GM23338 (cell line): ENCODE measurements at regions not wholly inside any gene's neighbourhood (a gene's known extent, or its start where the extent isn't known, plus 50 kb on each side); places are given as distances from the start of the nearest gene placed in this dataset.
A peak's percentile ranks its signal among the peaks of the same experiment; 100 is the strongest.

Experiments used
- ATAC-seq: fragments of 200-7000 bp; cut with Tn5 transposase; 3 replicates; pipeline ENCODE4 v1.9.1; 2020
- DNase-seq: peaks from one replicate; pipeline ENCODE4 v3.0.0-alpha.2; 2015; ENCODE audit warnings: low spot score
- H2AFZ ChIP-seq: fragments of 200-600 bp; sonication (generic); 2 replicates; pipeline ENCODE4 v1.8.0; 2016; ENCODE audit warnings: antibody characterized with exemption, mild to moderate bottlenecking, moderate library complexity
- H3F3A ChIP-seq: fragments of 200-600 bp; sonication (generic); replicated peaks from 2 replicates; pipeline ENCODE4 v1.8.0; 2017; ENCODE audit warnings: antibody characterized with exemption, mixed run types, low read depth
- H3K27ac ChIP-seq: fragments of 200-600 bp; sonication (generic); 2 replicates; pipeline ENCODE4 v1.6.1; 2016; ENCODE audit warnings: low read depth
- H3K27me3 ChIP-seq: fragments of 200-600 bp; sonication (generic); 2 replicates; pipeline ENCODE4 v1.8.0; 2016; ENCODE audit warnings: mild to moderate bottlenecking, mixed run types, moderate library complexity; ENCODE audit not compliant: insufficient read depth
- H3K36me3 ChIP-seq: fragments of 200-600 bp; sonication (generic); 2 replicates; pipeline ENCODE4 v1.8.0; 2016; ENCODE audit warnings: mild to moderate bottlenecking; ENCODE audit not compliant: insufficient read depth
- H3K4me1 ChIP-seq: fragments of 200-600 bp; sonication (generic); 2 replicates; pipeline ENCODE4 v1.8.0; 2016; ENCODE audit warnings: mild to moderate bottlenecking, moderate library complexity; ENCODE audit not compliant: insufficient read depth
- H3K4me2 ChIP-seq: fragments of 200-600 bp; sonication (generic); 2 replicates; pipeline ENCODE4 v1.7.1; 2017; ENCODE audit warnings: mixed run types
- H3K4me3 ChIP-seq: fragments of 200-600 bp; sonication (generic); 2 replicates; pipeline ENCODE4 v1.6.1; 2016; ENCODE audit warnings: mixed run types
- H3K79me2 ChIP-seq: fragments of 200-600 bp; sonication (generic); replicated peaks from 2 replicates; pipeline ENCODE4 v1.8.0; 2017; ENCODE audit warnings: mild to moderate bottlenecking; ENCODE audit not compliant: insufficient read depth
- H3K9me2 ChIP-seq: fragments of 200-600 bp; sonication (generic); 2 replicates; pipeline ENCODE4 v1.8.0; 2017; ENCODE audit not compliant: insufficient read depth
- H4K20me1 ChIP-seq: fragments of 200-600 bp; sonication (generic); replicated peaks from 2 replicates; pipeline ENCODE4 v1.8.0; 2017; ENCODE audit warnings: mild to moderate bottlenecking; ENCODE audit not compliant: insufficient read depth
- H3K27ac Mint-ChIP-seq: 2 replicates; pipeline ENCODE4 v1.8.0; 2020; ENCODE audit warnings: inconsistent platforms, mild to moderate bottlenecking, moderate library complexity, mixed read lengths
- H3K27me3 Mint-ChIP-seq: 3 replicates; pipeline ENCODE4 v1.8.0; 2022; ENCODE audit warnings: low read depth, mild to moderate bottlenecking, moderate library complexity, mixed read lengths, inconsistent platforms; ENCODE audit not compliant: insufficient read depth, poor library complexity
- H3K36me3 Mint-ChIP-seq: 3 replicates; pipeline ENCODE4 v1.8.0; 2021; ENCODE audit warnings: low read depth, mild to moderate bottlenecking, inconsistent platforms, moderate library complexity, mixed read lengths
- H3K4me1 Mint-ChIP-seq: 3 replicates; pipeline ENCODE4 v1.8.0; 2020; ENCODE audit warnings: mild to moderate bottlenecking, inconsistent platforms, mixed read lengths
- H3K4me3 Mint-ChIP-seq: 3 replicates; pipeline ENCODE4 v1.8.0; 2021; ENCODE audit warnings: moderate library complexity, mild to moderate bottlenecking, inconsistent platforms, mixed read lengths
- H3K9me3 Mint-ChIP-seq: 3 replicates; pipeline ENCODE4 v1.8.0; 2020; ENCODE audit warnings: moderate library complexity, mild to moderate bottlenecking, inconsistent platforms, mixed read lengths
- CREB1 ChIP-seq: fragments of 250-450 bp; sonication (Bioruptor Pico); IDR thresholded peaks from 2 replicates; pipeline ENCODE4 v1.5.0; 2020; ENCODE audit warnings: low read depth, mild to moderate bottlenecking, moderate library complexity
- EZH2 ChIP-seq: fragments of 200-600 bp; sonication (generic); IDR thresholded peaks from one replicate; pipeline ENCODE4 v1.8.0; 2017; ENCODE audit warnings: antibody characterized with exemption, mild to moderate bottlenecking, low read depth; ENCODE audit not compliant: unreplicated experiment
- EZH2phosphoT487 ChIP-seq: fragments of 200-600 bp; sonication (generic); IDR thresholded peaks from one replicate; pipeline ENCODE4 v1.8.1; 2018; ENCODE audit warnings: antibody characterized with exemption; ENCODE audit not compliant: unreplicated experiment
- JUNB ChIP-seq: IDR thresholded peaks from one replicate; pipeline ENCODE4 v1.6.1; 2016; ENCODE audit warnings: antibody characterized with exemption; ENCODE audit not compliant: unreplicated experiment
- NANOG ChIP-seq: IDR thresholded peaks from 2 replicates; pipeline ENCODE4 v1.6.1; 2016; ENCODE audit warnings: antibody characterized with exemption, borderline replicate concordance
- POLR2AphosphoS5 ChIP-seq: IDR thresholded peaks from 2 replicates; pipeline ENCODE4 v1.6.1; 2016; ENCODE audit warnings: antibody characterized with exemption, low read depth
- STAT1 ChIP-seq: IDR thresholded peaks from one replicate; pipeline ENCODE4 v1.6.1; 2016; ENCODE audit warnings: antibody characterized with exemption; ENCODE audit not compliant: unreplicated experiment
- ZNF114 ChIP-seq: fragments of 250-450 bp; sonication (Bioruptor Pico); IDR thresholded peaks from 2 replicates; pipeline ENCODE4 v1.5.0; 2020; ENCODE audit warnings: mild to moderate bottlenecking, moderate library complexity
- ZNF331 ChIP-seq: fragments of 250-450 bp; sonication (Bioruptor Pico); IDR thresholded peaks from 2 replicates; pipeline ENCODE4 v1.5.0; 2020; ENCODE audit warnings: low read depth, mild to moderate bottlenecking, moderate library complexity
- TF ChIP-seq, protein P1 (sequence below): fragments of 250-450 bp; sonication (Bioruptor Pico); IDR thresholded peaks from 2 replicates; pipeline ENCODE4 v1.5.0; 2020; ENCODE audit warnings: mild to moderate bottlenecking, moderate library complexity
- TF ChIP-seq, protein P2 (sequence below), 2 experiments: fragments of 200-600 bp in 1 of 2; sonication (generic) in 1 of 2; conservative IDR thresholded peaks; 2 replicates each; pipeline versions ENCODE4 v1.5.1 to v1.6.1; 2016 to 2017; ENCODE audit warnings: antibody characterized with exemption in 2 of 2, low read depth in 2 of 2, mild to moderate bottlenecking in 2 of 2, moderate library complexity in 1 of 2
- TF ChIP-seq, protein P3 (sequence below): IDR thresholded peaks from 2 replicates; pipeline ENCODE4 v1.6.1; 2016; ENCODE audit warnings: antibody characterized with exemption
- TF ChIP-seq, protein P4 (sequence below): IDR thresholded peaks from one replicate; pipeline ENCODE4 v1.6.1; 2018; ENCODE audit warnings: antibody characterized with exemption; ENCODE audit not compliant: unreplicated experiment

DNA sequence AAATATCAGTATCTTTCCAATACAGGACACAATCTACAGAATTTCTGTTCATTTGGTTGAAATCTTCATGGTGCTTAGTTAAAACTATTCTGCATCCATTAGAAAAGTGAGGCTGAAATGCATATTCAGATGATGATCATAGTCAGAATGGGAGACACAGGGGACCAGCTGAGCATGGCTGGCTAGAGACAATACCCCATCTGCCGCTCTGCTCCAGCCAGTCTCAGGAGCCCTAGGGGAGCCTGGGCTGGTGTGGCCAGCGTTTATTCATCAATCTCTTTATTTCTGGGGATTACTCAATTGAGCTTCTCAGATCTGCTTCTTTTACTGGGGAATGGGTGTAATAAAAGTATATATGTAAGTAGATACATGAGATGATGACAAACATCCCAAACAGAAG, 470.9 kb upstream of the CDIN1 start:
- no peaks in the 10 kb centered on the region for H4K20me1 ChIP-seq
- H3K79me2 ChIP-seq = no peaks in the 10 kb centered on the region
- Mint-ChIP-seq H3K27ac (no peak overlapping the region), H3K4me1 (peaks cover 9% of the 10 kb centered on the region; the same call in 2 of the 3 replicates), H3K27me3 (no peaks in the 10 kb centered on the region), H3K4me3 (no peak overlapping the region), H3K9me3 (no peaks in the 10 kb centered on the region), H3K36me3 (no peaks in the 10 kb centered on the region)
- no peak overlapping the region for H2AFZ ChIP-seq
- TF ChIP-seq, protein P1, sequence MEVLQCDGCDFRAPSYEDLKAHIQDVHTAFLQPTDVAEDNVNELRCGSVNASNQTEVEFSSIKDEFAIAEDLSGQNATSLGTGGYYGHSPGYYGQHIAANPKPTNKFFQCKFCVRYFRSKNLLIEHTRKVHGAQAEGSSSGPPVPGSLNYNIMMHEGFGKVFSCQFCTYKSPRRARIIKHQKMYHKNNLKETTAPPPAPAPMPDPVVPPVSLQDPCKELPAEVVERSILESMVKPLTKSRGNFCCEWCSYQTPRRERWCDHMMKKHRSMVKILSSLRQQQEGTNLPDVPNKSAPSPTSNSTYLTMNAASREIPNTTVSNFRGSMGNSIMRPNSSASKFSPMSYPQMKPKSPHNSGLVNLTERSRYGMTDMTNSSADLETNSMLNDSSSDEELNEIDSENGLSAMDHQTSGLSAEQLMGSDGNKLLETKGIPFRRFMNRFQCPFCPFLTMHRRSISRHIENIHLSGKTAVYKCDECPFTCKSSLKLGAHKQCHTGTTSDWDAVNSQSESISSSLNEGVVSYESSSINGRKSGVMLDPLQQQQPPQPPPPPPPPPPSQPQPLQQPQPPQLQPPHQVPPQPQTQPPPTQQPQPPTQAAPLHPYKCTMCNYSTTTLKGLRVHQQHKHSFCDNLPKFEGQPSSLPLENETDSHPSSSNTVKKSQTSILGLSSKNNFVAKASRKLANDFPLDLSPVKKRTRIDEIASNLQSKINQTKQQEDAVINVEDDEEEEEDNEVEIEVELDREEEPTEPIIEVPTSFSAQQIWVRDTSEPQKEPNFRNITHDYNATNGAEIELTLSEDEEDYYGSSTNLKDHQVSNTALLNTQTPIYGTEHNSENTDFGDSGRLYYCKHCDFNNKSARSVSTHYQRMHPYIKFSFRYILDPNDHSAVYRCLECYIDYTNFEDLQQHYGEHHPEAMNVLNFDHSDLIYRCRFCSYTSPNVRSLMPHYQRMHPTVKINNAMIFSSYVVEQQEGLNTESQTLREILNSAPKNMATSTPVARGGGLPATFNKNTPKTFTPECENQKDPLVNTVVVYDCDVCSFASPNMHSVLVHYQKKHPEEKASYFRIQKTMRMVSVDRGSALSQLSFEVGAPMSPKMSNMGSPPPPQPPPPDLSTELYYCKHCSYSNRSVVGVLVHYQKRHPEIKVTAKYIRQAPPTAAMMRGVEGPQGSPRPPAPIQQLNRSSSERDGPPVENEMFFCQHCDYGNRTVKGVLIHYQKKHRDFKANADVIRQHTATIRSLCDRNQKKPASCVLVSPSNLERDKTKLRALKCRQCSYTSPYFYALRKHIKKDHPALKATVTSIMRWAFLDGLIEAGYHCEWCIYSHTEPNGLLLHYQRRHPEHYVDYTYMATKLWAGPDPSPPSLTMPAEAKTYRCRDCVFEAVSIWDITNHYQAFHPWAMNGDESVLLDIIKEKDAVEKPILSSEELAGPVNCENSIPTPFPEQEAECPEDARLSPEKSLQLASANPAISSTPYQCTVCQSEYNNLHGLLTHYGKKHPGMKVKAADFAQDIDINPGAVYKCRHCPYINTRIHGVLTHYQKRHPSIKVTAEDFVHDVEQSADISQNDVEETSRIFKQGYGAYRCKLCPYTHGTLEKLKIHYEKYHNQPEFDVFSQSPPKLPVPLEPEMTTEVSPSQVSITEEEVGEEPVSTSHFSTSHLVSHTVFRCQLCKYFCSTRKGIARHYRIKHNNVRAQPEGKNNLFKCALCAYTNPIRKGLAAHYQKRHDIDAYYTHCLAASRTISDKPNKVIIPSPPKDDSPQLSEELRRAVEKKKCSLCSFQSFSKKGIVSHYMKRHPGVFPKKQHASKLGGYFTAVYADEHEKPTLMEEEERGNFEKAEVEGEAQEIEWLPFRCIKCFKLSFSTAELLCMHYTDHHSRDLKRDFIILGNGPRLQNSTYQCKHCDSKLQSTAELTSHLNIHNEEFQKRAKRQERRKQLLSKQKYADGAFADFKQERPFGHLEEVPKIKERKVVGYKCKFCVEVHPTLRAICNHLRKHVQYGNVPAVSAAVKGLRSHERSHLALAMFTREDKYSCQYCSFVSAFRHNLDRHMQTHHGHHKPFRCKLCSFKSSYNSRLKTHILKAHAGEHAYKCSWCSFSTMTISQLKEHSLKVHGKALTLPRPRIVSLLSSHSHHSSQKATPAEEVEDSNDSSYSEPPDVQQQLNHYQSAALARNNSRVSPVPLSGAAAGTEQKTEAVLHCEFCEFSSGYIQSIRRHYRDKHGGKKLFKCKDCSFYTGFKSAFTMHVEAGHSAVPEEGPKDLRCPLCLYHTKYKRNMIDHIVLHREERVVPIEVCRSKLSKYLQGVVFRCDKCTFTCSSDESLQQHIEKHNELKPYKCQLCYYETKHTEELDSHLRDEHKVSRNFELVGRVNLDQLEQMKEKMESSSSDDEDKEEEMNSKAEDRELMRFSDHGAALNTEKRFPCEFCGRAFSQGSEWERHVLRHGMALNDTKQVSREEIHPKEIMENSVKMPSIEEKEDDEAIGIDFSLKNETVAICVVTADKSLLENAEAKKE (CRISPR knock-in tag) = no peak
- TF ChIP-seq CREB1 (CRISPR knock-in tag) (no peak), NANOG (no peak), EZH2phosphoT487 (no peak), JUNB (no peak), ZNF114 (CRISPR knock-in tag) (no peak), EZH2 (no peak), STAT1 (no peak), POLR2AphosphoS5 (no peak), ZNF331 (CRISPR knock-in tag) (no peak)
- TF ChIP-seq, protein P2, sequence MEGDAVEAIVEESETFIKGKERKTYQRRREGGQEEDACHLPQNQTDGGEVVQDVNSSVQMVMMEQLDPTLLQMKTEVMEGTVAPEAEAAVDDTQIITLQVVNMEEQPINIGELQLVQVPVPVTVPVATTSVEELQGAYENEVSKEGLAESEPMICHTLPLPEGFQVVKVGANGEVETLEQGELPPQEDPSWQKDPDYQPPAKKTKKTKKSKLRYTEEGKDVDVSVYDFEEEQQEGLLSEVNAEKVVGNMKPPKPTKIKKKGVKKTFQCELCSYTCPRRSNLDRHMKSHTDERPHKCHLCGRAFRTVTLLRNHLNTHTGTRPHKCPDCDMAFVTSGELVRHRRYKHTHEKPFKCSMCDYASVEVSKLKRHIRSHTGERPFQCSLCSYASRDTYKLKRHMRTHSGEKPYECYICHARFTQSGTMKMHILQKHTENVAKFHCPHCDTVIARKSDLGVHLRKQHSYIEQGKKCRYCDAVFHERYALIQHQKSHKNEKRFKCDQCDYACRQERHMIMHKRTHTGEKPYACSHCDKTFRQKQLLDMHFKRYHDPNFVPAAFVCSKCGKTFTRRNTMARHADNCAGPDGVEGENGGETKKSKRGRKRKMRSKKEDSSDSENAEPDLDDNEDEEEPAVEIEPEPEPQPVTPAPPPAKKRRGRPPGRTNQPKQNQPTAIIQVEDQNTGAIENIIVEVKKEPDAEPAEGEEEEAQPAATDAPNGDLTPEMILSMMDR (conservative IDR thresholded peaks at IDR 0.05; ENCODE audit: low read depth in 2 of 2) = no peak
- TF ChIP-seq, protein P3, sequence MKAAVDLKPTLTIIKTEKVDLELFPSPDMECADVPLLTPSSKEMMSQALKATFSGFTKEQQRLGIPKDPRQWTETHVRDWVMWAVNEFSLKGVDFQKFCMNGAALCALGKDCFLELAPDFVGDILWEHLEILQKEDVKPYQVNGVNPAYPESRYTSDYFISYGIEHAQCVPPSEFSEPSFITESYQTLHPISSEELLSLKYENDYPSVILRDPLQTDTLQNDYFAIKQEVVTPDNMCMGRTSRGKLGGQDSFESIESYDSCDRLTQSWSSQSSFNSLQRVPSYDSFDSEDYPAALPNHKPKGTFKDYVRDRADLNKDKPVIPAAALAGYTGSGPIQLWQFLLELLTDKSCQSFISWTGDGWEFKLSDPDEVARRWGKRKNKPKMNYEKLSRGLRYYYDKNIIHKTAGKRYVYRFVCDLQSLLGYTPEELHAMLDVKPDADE = no peak
- TF ChIP-seq, protein P4, sequence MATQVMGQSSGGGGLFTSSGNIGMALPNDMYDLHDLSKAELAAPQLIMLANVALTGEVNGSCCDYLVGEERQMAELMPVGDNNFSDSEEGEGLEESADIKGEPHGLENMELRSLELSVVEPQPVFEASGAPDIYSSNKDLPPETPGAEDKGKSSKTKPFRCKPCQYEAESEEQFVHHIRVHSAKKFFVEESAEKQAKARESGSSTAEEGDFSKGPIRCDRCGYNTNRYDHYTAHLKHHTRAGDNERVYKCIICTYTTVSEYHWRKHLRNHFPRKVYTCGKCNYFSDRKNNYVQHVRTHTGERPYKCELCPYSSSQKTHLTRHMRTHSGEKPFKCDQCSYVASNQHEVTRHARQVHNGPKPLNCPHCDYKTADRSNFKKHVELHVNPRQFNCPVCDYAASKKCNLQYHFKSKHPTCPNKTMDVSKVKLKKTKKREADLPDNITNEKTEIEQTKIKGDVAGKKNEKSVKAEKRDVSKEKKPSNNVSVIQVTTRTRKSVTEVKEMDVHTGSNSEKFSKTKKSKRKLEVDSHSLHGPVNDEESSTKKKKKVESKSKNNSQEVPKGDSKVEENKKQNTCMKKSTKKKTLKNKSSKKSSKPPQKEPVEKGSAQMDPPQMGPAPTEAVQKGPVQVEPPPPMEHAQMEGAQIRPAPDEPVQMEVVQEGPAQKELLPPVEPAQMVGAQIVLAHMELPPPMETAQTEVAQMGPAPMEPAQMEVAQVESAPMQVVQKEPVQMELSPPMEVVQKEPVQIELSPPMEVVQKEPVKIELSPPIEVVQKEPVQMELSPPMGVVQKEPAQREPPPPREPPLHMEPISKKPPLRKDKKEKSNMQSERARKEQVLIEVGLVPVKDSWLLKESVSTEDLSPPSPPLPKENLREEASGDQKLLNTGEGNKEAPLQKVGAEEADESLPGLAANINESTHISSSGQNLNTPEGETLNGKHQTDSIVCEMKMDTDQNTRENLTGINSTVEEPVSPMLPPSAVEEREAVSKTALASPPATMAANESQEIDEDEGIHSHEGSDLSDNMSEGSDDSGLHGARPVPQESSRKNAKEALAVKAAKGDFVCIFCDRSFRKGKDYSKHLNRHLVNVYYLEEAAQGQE = no peak
- DNase-seq = no peak
- H3K4me1 ChIP-seq = no peaks in the 10 kb centered on the region
- ATAC-seq = peak; percentile 52
- no peaks in the 10 kb centered on the region for H3K36me3 ChIP-seq
- no peak overlapping the region for H3K4me2 ChIP-seq
- no peaks in the 10 kb centered on the region for H3F3A ChIP-seq
- H3K27me3 ChIP-seq = no peaks in the 10 kb centered on the region
- peaks cover 5% of the 10 kb centered on the region; the same call in 1 of the 2 replicates for H3K9me2 ChIP-seq
- H3K4me3 ChIP-seq = no peak overlapping the region
- H3K27ac ChIP-seq = no peak overlapping the region
